Muscle of leg (tissue), 3 donors: ENCODE measurements at regions not wholly inside any gene's neighbourhood (a gene's known extent, or its start where the extent isn't known, plus 50 kb on each side); places are given as distances from the start of the nearest gene placed in this dataset.

Experiments
- DNase-seq: peaks from one replicate; pipeline ENCODE4 v3.0.0; 2013
- H3K27ac ChIP-seq: one replicate; pipeline ENCODE4 v1.5.1; 2013; ENCODE audit warnings: mild to moderate bottlenecking, low read length, control low read depth
- H3K27me3 ChIP-seq: one replicate; pipeline ENCODE4 v1.6.1; 2013; ENCODE audit warnings: low read length; ENCODE audit not compliant: control insufficient read depth, insufficient read depth
- H3K36me3 ChIP-seq: one replicate; pipeline ENCODE4 v1.6.1; 2013; ENCODE audit warnings: low read length; ENCODE audit not compliant: control insufficient read depth, insufficient read depth
- H3K4me1 ChIP-seq: one replicate; pipeline ENCODE4 v1.6.1; 2013; ENCODE audit warnings: low read length; ENCODE audit not compliant: control insufficient read depth, insufficient read depth
- H3K4me3 ChIP-seq: one replicate; pipeline ENCODE4 v1.5.1; 2013; ENCODE audit warnings: low read length, control low read depth
- H3K9me3 ChIP-seq: replicated peaks from 2 replicates; pipeline ENCODE4 v1.6.1; 2013; ENCODE audit warnings: low read depth, low read length; ENCODE audit not compliant: control insufficient read depth
- WGBS: methylation state at CpG from one replicate; pipeline ENCODE4 v1.1.5; 2013; ENCODE audit warnings: missing lambda C conversion rate; ENCODE audit not compliant: insufficient coverage; 5-methylcytosine and 5-hydroxymethylcytosine counted together

- no peak for DNase-seq
- Histone ChIP-seq H3K36me3 (no peaks in the 10 kb centered on the region), H3K27ac (no peak overlapping the region), H3K4me3 (no peak overlapping the region), H3K4me1 (no peaks in the 10 kb centered on the region), H3K27me3 (no peaks in the 10 kb centered on the region), H3K9me3 (peaks cover 2% of the 10 kb centered on the region)
- no CpG with 5 or more reads among the region's 1 CpG for WGBS
These were observed 1456.1 kb upstream of the IGFBP7 start for GRCh38 chr4:58566260-58566659.

- H3K36me3 ChIP-seq, result no peaks in the 10 kb centered on the region
- no peaks in the 10 kb centered on the region for H3K4me1 ChIP-seq
- no peaks in the 10 kb centered on the region for H3K27me3 ChIP-seq
- no peak overlapping the region for H3K4me3 ChIP-seq
- no peak for DNase-seq
- no peaks in the 10 kb centered on the region for H3K9me3 ChIP-seq
- WGBS, result 83% methylated on average over 4 of the region's 6 CpGs
- no peak overlapping the region for H3K27ac ChIP-seq
These were observed 1454.7 kb upstream of the IGFBP7 start for GRCh38 chr4:58564695-58565475.

- Histone ChIP-seq H3K9me3 (no peaks in the 10 kb centered on the region), H3K27ac (no peak overlapping the region), H3K36me3 (no peaks in the 10 kb centered on the region), H3K4me3 (no peak overlapping the region), H3K27me3 (no peaks in the 10 kb centered on the region), H3K4me1 (no peaks in the 10 kb centered on the region)
- DNase-seq, result no peak
- no CpG with 5 or more reads among the region's 1 CpG for WGBS
These were observed 1451.0 kb upstream of the IGFBP7 start for GRCh38 chr4:58561170-58561569.

- Histone ChIP-seq H3K4me1 (no peaks in the 10 kb centered on the region), H3K36me3 (no peaks in the 10 kb centered on the region), H3K4me3 (no peak overlapping the region), H3K9me3 (no peaks in the 10 kb centered on the region), H3K27me3 (no peaks in the 10 kb centered on the region), H3K27ac (no peak overlapping the region)
- no CpG with 5 or more reads among the region's 1 CpG for WGBS
- DNase-seq, result no peak
These were observed 1450.6 kb upstream of the IGFBP7 start for GRCh38 chr4:58560736-58561135.

- Histone ChIP-seq H3K27ac (no peak overlapping the region), H3K9me3 (no peaks in the 10 kb centered on the region), H3K4me1 (no peaks in the 10 kb centered on the region), H3K27me3 (no peaks in the 10 kb centered on the region), H3K36me3 (no peaks in the 10 kb centered on the region), H3K4me3 (no peak overlapping the region)
- no peak for DNase-seq
- 100% methylated on average over 1 of the region's 2 CpGs for WGBS
These were observed 1443.5 kb upstream of the IGFBP7 start for GRCh38 chr4:58553679-58554078.

- H3K9me3 ChIP-seq, result no peaks in the 10 kb centered on the region
- no peak overlapping the region for H3K27ac ChIP-seq
- DNase-seq, result no peak
- H3K36me3 ChIP-seq, result no peaks in the 10 kb centered on the region
- H3K4me1 ChIP-seq, result no peaks in the 10 kb centered on the region
- no CpG with 5 or more reads among the region's 1 CpG for WGBS
- H3K27me3 ChIP-seq, result no peaks in the 10 kb centered on the region
- no peak overlapping the region for H3K4me3 ChIP-seq
These were observed 1442.8 kb upstream of the IGFBP7 start for GRCh38 chr4:58553031-58553430.

- Histone ChIP-seq H3K4me1 (no peaks in the 10 kb centered on the region), H3K4me3 (no peak overlapping the region), H3K27me3 (no peaks in the 10 kb centered on the region), H3K9me3 (no peaks in the 10 kb centered on the region), H3K36me3 (no peaks in the 10 kb centered on the region), H3K27ac (no peak overlapping the region)
- DNase-seq, result no peak
These were observed 1441.5 kb upstream of the IGFBP7 start for GRCh38 chr4:58551676-58552075.

- Histone ChIP-seq H3K4me1 (no peaks in the 10 kb centered on the region), H3K9me3 (no peaks in the 10 kb centered on the region), H3K27ac (no peak overlapping the region), H3K36me3 (no peaks in the 10 kb centered on the region), H3K4me3 (no peak overlapping the region), H3K27me3 (no peaks in the 10 kb centered on the region)
- no peak for DNase-seq
- no CpG with 5 or more reads among the region's 1 CpG for WGBS
These were observed 1433.3 kb upstream of the IGFBP7 start for GRCh38 chr4:58543465-58543864.

- Histone ChIP-seq H3K36me3 (no peaks in the 10 kb centered on the region), H3K27ac (no peak overlapping the region), H3K27me3 (no peaks in the 10 kb centered on the region), H3K9me3 (no peaks in the 10 kb centered on the region), H3K4me1 (no peaks in the 10 kb centered on the region), H3K4me3 (no peak overlapping the region)
- WGBS, result no CpG with 5 or more reads among the region's 1 CpG
- DNase-seq, result no peak
These were observed 1431.7 kb upstream of the IGFBP7 start for GRCh38 chr4:58541926-58542325.

- Histone ChIP-seq H3K27ac (no peak overlapping the region), H3K4me3 (no peak overlapping the region), H3K36me3 (no peaks in the 10 kb centered on the region), H3K4me1 (no peaks in the 10 kb centered on the region), H3K27me3 (no peaks in the 10 kb centered on the region), H3K9me3 (no peaks in the 10 kb centered on the region)
- WGBS, result no CpG with 5 or more reads among the region's 2 CpGs
- no peak for DNase-seq
These were observed 1412.7 kb upstream of the IGFBP7 start for GRCh38 chr4:58522765-58523382.
